ENCODE measurements at regions not wholly inside any gene's neighbourhood (a gene's known extent, or its start where the extent isn't known, plus 50 kb on each side); places are given as distances from the start of the nearest gene placed in this dataset.

GRCh38 chr12:11568762-11569478 is 80.6 kb upstream of the ETV6 start:
- TF ChIP-seq GATA2 (IDR thresholded peaks at IDR 0.05; ENCODE audit: low read depth, low read length) (no peak), GATA3 (IDR thresholded peaks at IDR 0.05; ENCODE audit: low read depth, low read length) (no peak)
